Activated CD4-positive, alpha-beta memory T cell treated with anti-CD3 and anti-CD28 coated beads for 36 hours (primary cell): ENCODE measurements at regions not wholly inside any gene's neighbourhood (a gene's known extent, or its start where the extent isn't known, plus 50 kb on each side); places are given as distances from the start of the nearest gene placed in this dataset.

Experiments used
- CTCF ChIA-PET: fragments of 350-600 bp; sonication (Branson Sonifier 250); formaldehyde crosslinking; loops from one replicate; lab custom pipeline; 2021; ENCODE audit warnings: antibody characterized with exemption, inconsistent platforms; lab: Charles Lee
- POLR2A ChIA-PET: fragments of 350-600 bp; sonication (Branson Sonifier 250); formaldehyde crosslinking; loops from one replicate; lab custom pipeline; 2021; ENCODE audit warnings: antibody characterized with exemption; lab: Charles Lee
- DNase-seq: peaks from one replicate; pipeline ENCODE4 v3.0.0-alpha.2; 2020
- H3K27ac Mint-ChIP-seq: one replicate; pipeline ENCODE4 v1.8.0; 2021; ENCODE audit warnings: mixed read lengths
- H3K27me3 Mint-ChIP-seq: one replicate; pipeline ENCODE4 v1.8.0; 2021; ENCODE audit warnings: mixed read lengths
- H3K36me3 Mint-ChIP-seq: one replicate; pipeline ENCODE4 v1.8.0; 2021; ENCODE audit warnings: mixed read lengths
- H3K4me1 Mint-ChIP-seq: one replicate; pipeline ENCODE4 v1.8.0; 2021; ENCODE audit warnings: low read depth, mixed read lengths
- H3K4me3 Mint-ChIP-seq: one replicate; pipeline ENCODE4 v1.8.0; 2021; ENCODE audit warnings: mild to moderate bottlenecking, mixed read lengths
- H3K9me3 Mint-ChIP-seq: one replicate; pipeline ENCODE4 v1.8.0; 2021; ENCODE audit warnings: mixed read lengths
- intact Hi-C: fragments of 100-400 bp; cut with micrococcal nuclease; formaldehyde crosslinking; loops from one replicate; pipeline ENCODE4 v1.15.1; 2023

GRCh38 chr13:39864221-39864620, 208.8 kb downstream of the COG6 start:
- DNase-seq: no peak
- Mint-ChIP-seq H3K4me1 (peaks cover 8% of the 10 kb centered on the region), H3K27me3 (peaks cover 2% of the 10 kb centered on the region), H3K9me3 (no peaks in the 10 kb centered on the region), H3K4me3 (no peak overlapping the region), H3K27ac (no peak overlapping the region), H3K36me3 (no peaks in the 10 kb centered on the region)
- intact Hi-C loops: no loop called here
- POLR2A ChIA-PET: no interaction called here
- CTCF ChIA-PET: no interaction called here

GRCh38 chr13:39866722-39867121, 211.3 kb downstream of the COG6 start:
- Mint-ChIP-seq H3K36me3 (no peaks in the 10 kb centered on the region), H3K4me3 (no peak overlapping the region), H3K9me3 (no peaks in the 10 kb centered on the region), H3K27me3 (peaks cover 2% of the 10 kb centered on the region), H3K27ac (no peak overlapping the region), H3K4me1 (peaks cover 8% of the 10 kb centered on the region)
- CTCF ChIA-PET: interaction anchor here (0.6 kb wide), 1 partner anchor 11 kb away, joined by 3 read pairs; no protein-coding TSS in a partner anchor
- POLR2A ChIA-PET: no interaction called here
- DNase-seq: no peak
- intact Hi-C loops: no loop called here

GRCh38 chr13:39867807-39868206, 212.3 kb downstream of the COG6 start:
- H3K36me3 Mint-ChIP-seq: no peaks in the 10 kb centered on the region
- peaks cover 2% of the 10 kb centered on the region for H3K27me3 Mint-ChIP-seq
- no peaks in the 10 kb centered on the region for H3K9me3 Mint-ChIP-seq
- CTCF ChIA-PET: no interaction called here
- POLR2A ChIA-PET: no interaction called here
- intact Hi-C loops: no loop called here
- no peak overlapping the region for H3K27ac Mint-ChIP-seq
- H3K4me1 Mint-ChIP-seq: peaks cover 8% of the 10 kb centered on the region
- no peak overlapping the region for H3K4me3 Mint-ChIP-seq
- no peak for DNase-seq

GRCh38 chr13:39870197-39870747, 214.8 kb downstream of the COG6 start:
- Mint-ChIP-seq H3K4me1 (peaks cover 8% of the 10 kb centered on the region), H3K36me3 (no peaks in the 10 kb centered on the region)
- CTCF ChIA-PET: interaction anchor here (1.5 kb wide), 1 partner anchor 11 kb away, joined by 3 read pairs; no protein-coding TSS in a partner anchor

GRCh38 chr13:39874331-39875053, 219.0 kb downstream of the COG6 start:
- intact Hi-C loops: no loop called here
- H3K27me3 Mint-ChIP-seq: peaks cover 3% of the 10 kb centered on the region
- H3K36me3 Mint-ChIP-seq: no peaks in the 10 kb centered on the region
- no peaks in the 10 kb centered on the region for H3K9me3 Mint-ChIP-seq
- no peak overlapping the region for H3K27ac Mint-ChIP-seq
- no peak overlapping the region for H3K4me3 Mint-ChIP-seq
- ChIA-PET POLR2A (no interaction called here), CTCF (no interaction called here)
- H3K4me1 Mint-ChIP-seq: peaks cover 8% of the 10 kb centered on the region
- no peak for DNase-seq

More at GRCh38 chr13:39870197-39870747, 214.8 kb downstream of the COG6 start:
- H3K4me3 Mint-ChIP-seq: no peak overlapping the region
- no peak overlapping the region for H3K27ac Mint-ChIP-seq
- no peaks in the 10 kb centered on the region for H3K9me3 Mint-ChIP-seq
- no peak for DNase-seq
- H3K27me3 Mint-ChIP-seq: peaks cover 2% of the 10 kb centered on the region
- intact Hi-C loops: no loop called here
- POLR2A ChIA-PET: interaction anchor here (1.4 kb wide), 1 partner anchor 8 kb away, joined by 3 read pairs; no protein-coding TSS in a partner anchor

- Mint-ChIP-seq H3K36me3 (no peaks in the 10 kb centered on the region), H3K27ac (no peak overlapping the region), H3K9me3 (no peaks in the 10 kb centered on the region), H3K4me1 (peaks cover 8% of the 10 kb centered on the region), H3K4me3 (no peak overlapping the region), H3K27me3 (peaks cover 3% of the 10 kb centered on the region)
- DNase-seq: no peak
- POLR2A ChIA-PET: no interaction called here
- intact Hi-C loops: no loop called here
- CTCF ChIA-PET: no interaction called here
Observed at GRCh38 chr13:39875111-39875987, 219.9 kb downstream of the COG6 start.

- no peak overlapping the region for H3K4me3 Mint-ChIP-seq
- DNase-seq: no peak
- no peaks in the 10 kb centered on the region for H3K9me3 Mint-ChIP-seq
- H3K27me3 Mint-ChIP-seq: peaks cover 5% of the 10 kb centered on the region
- H3K27ac Mint-ChIP-seq: no peak overlapping the region
- intact Hi-C loops: no loop called here
- CTCF ChIA-PET: no interaction called here
- no peaks in the 10 kb centered on the region for H3K36me3 Mint-ChIP-seq
- POLR2A ChIA-PET: no interaction called here
- peaks cover 8% of the 10 kb centered on the region for H3K4me1 Mint-ChIP-seq
Observed at GRCh38 chr13:39876258-39876657, 220.8 kb downstream of the COG6 start.

- intact Hi-C loops: no loop called here
- H3K9me3 Mint-ChIP-seq: peaks cover 3% of the 10 kb centered on the region
- DNase-seq: no peak
- POLR2A ChIA-PET: no interaction called here
- H3K36me3 Mint-ChIP-seq: no peaks in the 10 kb centered on the region
- H3K4me1 Mint-ChIP-seq: peaks cover 8% of the 10 kb centered on the region
- no peak overlapping the region for H3K4me3 Mint-ChIP-seq
- H3K27me3 Mint-ChIP-seq: peaks cover 8% of the 10 kb centered on the region
- CTCF ChIA-PET: no interaction called here
- no peak overlapping the region for H3K27ac Mint-ChIP-seq
Observed at GRCh38 chr13:39877134-39877533, 221.7 kb downstream of the COG6 start.

GRCh38 chr13:39879286-39880035, 224.0 kb downstream of the COG6 start:
- Mint-ChIP-seq H3K9me3 (peaks cover 23% of the 10 kb centered on the region), H3K4me1 (peaks cover 8% of the 10 kb centered on the region), H3K27ac (no peak overlapping the region), H3K27me3 (peaks cover 8% of the 10 kb centered on the region), H3K36me3 (peaks cover 3% of the 10 kb centered on the region), H3K4me3 (no peak overlapping the region)
- CTCF ChIA-PET: no interaction called here
- POLR2A ChIA-PET: interaction anchor here (1.1 kb wide), 1 partner anchor 9 kb away, joined by 3 read pairs; no protein-coding TSS in a partner anchor
- DNase-seq: no peak
- intact Hi-C loops: no loop called here

- ChIA-PET POLR2A (no interaction called here), CTCF (interaction anchor here (1.1 kb wide), 1 partner anchor 11 kb away, joined by 3 read pairs; no protein-coding TSS in a partner anchor)
- Mint-ChIP-seq H3K36me3 (peaks cover 3% of the 10 kb centered on the region), H3K27me3 (peaks cover 8% of the 10 kb centered on the region), H3K4me1 (peaks cover 8% of the 10 kb centered on the region), H3K9me3 (peaks cover 24% of the 10 kb centered on the region), H3K27ac (no peak overlapping the region), H3K4me3 (no peak overlapping the region)
- no peak for DNase-seq
- intact Hi-C loops: no loop called here
Observed at GRCh38 chr13:39881383-39881782, 225.9 kb downstream of the COG6 start.

- Mint-ChIP-seq H3K27ac (no peak overlapping the region), H3K4me1 (peaks cover 7% of the 10 kb centered on the region), H3K36me3 (peaks cover 3% of the 10 kb centered on the region), H3K27me3 (peaks cover 8% of the 10 kb centered on the region), H3K4me3 (no peak overlapping the region), H3K9me3 (peaks cover 24% of the 10 kb centered on the region)
- no peak for DNase-seq
- CTCF ChIA-PET: interaction anchor here (1.1 kb wide), 1 partner anchor 12 kb away, joined by 3 read pairs; no protein-coding TSS in a partner anchor
- POLR2A ChIA-PET: no interaction called here
- intact Hi-C loops: no loop called here
Observed at GRCh38 chr13:39881887-39882286, 226.4 kb downstream of the COG6 start.
